ENCODE measurements at regions not wholly inside any gene's neighbourhood (a gene's known extent, or its start where the extent isn't known, plus 50 kb on each side); places are given as distances from the start of the nearest gene placed in this dataset.

GRCh38 chr5:39995990-39996389 is 571.2 kb upstream of the DAB2 start:
- Mint-ChIP-seq H3K9me3 (ENCODE audit: low read depth) (no peaks in the 10 kb centered on the region), H3K27ac (ENCODE audit: unreplicated experiment) (no peak overlapping the region), H3K36me3 (ENCODE audit: low read depth) (no peaks in the 10 kb centered on the region), H3K4me1 (ENCODE audit: low read depth) (peaks cover 4% of the 10 kb centered on the region), H3K27me3 (ENCODE audit: low read depth) (peaks cover 33% of the 10 kb centered on the region), H3K4me3 (ENCODE audit: unreplicated experiment) (no peak overlapping the region)
- TF ChIP-seq, protein P1, sequence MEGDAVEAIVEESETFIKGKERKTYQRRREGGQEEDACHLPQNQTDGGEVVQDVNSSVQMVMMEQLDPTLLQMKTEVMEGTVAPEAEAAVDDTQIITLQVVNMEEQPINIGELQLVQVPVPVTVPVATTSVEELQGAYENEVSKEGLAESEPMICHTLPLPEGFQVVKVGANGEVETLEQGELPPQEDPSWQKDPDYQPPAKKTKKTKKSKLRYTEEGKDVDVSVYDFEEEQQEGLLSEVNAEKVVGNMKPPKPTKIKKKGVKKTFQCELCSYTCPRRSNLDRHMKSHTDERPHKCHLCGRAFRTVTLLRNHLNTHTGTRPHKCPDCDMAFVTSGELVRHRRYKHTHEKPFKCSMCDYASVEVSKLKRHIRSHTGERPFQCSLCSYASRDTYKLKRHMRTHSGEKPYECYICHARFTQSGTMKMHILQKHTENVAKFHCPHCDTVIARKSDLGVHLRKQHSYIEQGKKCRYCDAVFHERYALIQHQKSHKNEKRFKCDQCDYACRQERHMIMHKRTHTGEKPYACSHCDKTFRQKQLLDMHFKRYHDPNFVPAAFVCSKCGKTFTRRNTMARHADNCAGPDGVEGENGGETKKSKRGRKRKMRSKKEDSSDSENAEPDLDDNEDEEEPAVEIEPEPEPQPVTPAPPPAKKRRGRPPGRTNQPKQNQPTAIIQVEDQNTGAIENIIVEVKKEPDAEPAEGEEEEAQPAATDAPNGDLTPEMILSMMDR (IDR thresholded peaks at IDR 0.05): no peak
- DNase-seq (ENCODE audit: low spot score): no peak

- no peak overlapping the region for H3K4me3 Mint-ChIP-seq (ENCODE audit: unreplicated experiment)
- H3K4me1 Mint-ChIP-seq (ENCODE audit: low read depth): peaks cover 4% of the 10 kb centered on the region
- TF ChIP-seq, protein P1 (IDR thresholded peaks at IDR 0.05): no peak
- no peaks in the 10 kb centered on the region for H3K9me3 Mint-ChIP-seq (ENCODE audit: low read depth)
- H3K36me3 Mint-ChIP-seq (ENCODE audit: low read depth): no peaks in the 10 kb centered on the region
- DNase-seq (ENCODE audit: low spot score): no peak
- H3K27ac Mint-ChIP-seq (ENCODE audit: unreplicated experiment): no peak overlapping the region
- H3K27me3 Mint-ChIP-seq (ENCODE audit: low read depth): peaks cover 23% of the 10 kb centered on the region
Measured at GRCh38 chr5:39992617-39993202, 567.9 kb upstream of the DAB2 start.

- DNase-seq (ENCODE audit: low spot score): no peak
- TF ChIP-seq, protein P1 (IDR thresholded peaks at IDR 0.05): peak; percentile 64
- Mint-ChIP-seq H3K9me3 (ENCODE audit: low read depth) (no peaks in the 10 kb centered on the region), H3K4me3 (ENCODE audit: unreplicated experiment) (no peak overlapping the region), H3K4me1 (ENCODE audit: low read depth) (peaks cover 10% of the 10 kb centered on the region), H3K27ac (ENCODE audit: unreplicated experiment) (no peak overlapping the region), H3K36me3 (ENCODE audit: low read depth) (no peaks in the 10 kb centered on the region), H3K27me3 (ENCODE audit: low read depth) (peaks cover 18% of the 10 kb centered on the region)
Measured at GRCh38 chr5:39986614-39987013, 561.8 kb upstream of the DAB2 start.

- no peaks in the 10 kb centered on the region for H3K36me3 Mint-ChIP-seq (ENCODE audit: low read depth)
- H3K27me3 Mint-ChIP-seq (ENCODE audit: low read depth): peaks cover 13% of the 10 kb centered on the region
- TF ChIP-seq, protein P1 (IDR thresholded peaks at IDR 0.05): no peak
- no peaks in the 10 kb centered on the region for H3K9me3 Mint-ChIP-seq (ENCODE audit: low read depth)
- no peak overlapping the region for H3K27ac Mint-ChIP-seq (ENCODE audit: unreplicated experiment)
- DNase-seq (ENCODE audit: low spot score): no peak
- no peak overlapping the region for H3K4me3 Mint-ChIP-seq (ENCODE audit: unreplicated experiment)
- H3K4me1 Mint-ChIP-seq (ENCODE audit: low read depth): peaks cover 8% of the 10 kb centered on the region
Measured at GRCh38 chr5:39980056-39980455, 555.3 kb upstream of the DAB2 start.

- H3K27me3 Mint-ChIP-seq (ENCODE audit: low read depth): peaks cover 7% of the 10 kb centered on the region
- no peaks in the 10 kb centered on the region for H3K36me3 Mint-ChIP-seq (ENCODE audit: low read depth)
- no peak for DNase-seq (ENCODE audit: low spot score)
- no peak overlapping the region for H3K4me3 Mint-ChIP-seq (ENCODE audit: unreplicated experiment)
- H3K4me1 Mint-ChIP-seq (ENCODE audit: low read depth): peaks cover 8% of the 10 kb centered on the region
- no peak overlapping the region for H3K27ac Mint-ChIP-seq (ENCODE audit: unreplicated experiment)
- TF ChIP-seq, protein P1 (IDR thresholded peaks at IDR 0.05): peak; percentile 30
- no peaks in the 10 kb centered on the region for H3K9me3 Mint-ChIP-seq (ENCODE audit: low read depth)
Measured at GRCh38 chr5:39977066-39977655, 552.4 kb upstream of the DAB2 start.
